ENCODE measurements at regions not wholly inside any gene's neighbourhood (a gene's known extent, or its start where the extent isn't known, plus 50 kb on each side); places are given as distances from the start of the nearest gene placed in this dataset.

DNA sequence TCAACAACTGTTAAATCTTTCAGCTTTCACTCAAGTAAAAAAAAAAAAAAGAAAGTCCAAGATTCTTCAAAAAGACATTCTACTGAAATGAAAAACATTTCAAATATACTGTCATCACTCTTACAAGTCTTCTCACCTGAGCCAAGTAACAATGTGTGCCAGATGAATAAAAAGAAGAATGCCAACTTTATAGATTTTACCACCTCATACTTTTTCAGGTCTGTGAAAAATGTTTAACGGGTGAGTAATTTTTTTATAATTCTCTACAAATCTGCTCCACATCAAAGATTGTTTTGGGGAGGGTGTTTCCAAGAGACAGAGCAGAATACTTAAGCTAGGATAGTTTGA lies 181.0 kb upstream of the BMP4 start:
- CTCF ChIA-PET (ENCODE audit: partially characterized antibody): interaction anchor here (0.9 kb wide), 1 partner anchor 210 kb away, joined by 4 read pairs; no protein-coding TSS in a partner anchor
- FAIRE-seq: no peak
- WGBS, 2 experiments (ENCODE audit: extremely low coverage in 1 of 2, insufficient coverage in 1 of 2, insufficient read length in 1 of 2, insufficient replicate concordance in 2 of 2, low coverage in 1 of 2, low lambda C conversion rate in 2 of 2, missing lambda C conversion rate in 1 of 2): 60% methylated on average over 1 of the region's 1 CpG; no CpG with 5 or more reads in 1 of the 2 experiments
- no peak for TF ChIP-seq CBX5 (IDR thresholded peaks at IDR 0.05; ENCODE audit: low read depth, low read length)
- TF ChIP-seq, protein P1, sequence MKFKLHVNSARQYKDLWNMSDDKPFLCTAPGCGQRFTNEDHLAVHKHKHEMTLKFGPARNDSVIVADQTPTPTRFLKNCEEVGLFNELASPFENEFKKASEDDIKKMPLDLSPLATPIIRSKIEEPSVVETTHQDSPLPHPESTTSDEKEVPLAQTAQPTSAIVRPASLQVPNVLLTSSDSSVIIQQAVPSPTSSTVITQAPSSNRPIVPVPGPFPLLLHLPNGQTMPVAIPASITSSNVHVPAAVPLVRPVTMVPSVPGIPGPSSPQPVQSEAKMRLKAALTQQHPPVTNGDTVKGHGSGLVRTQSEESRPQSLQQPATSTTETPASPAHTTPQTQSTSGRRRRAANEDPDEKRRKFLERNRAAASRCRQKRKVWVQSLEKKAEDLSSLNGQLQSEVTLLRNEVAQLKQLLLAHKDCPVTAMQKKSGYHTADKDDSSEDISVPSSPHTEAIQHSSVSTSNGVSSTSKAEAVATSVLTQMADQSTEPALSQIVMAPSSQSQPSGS (IDR thresholded peaks at IDR 0.05; ENCODE audit: low read length): no peak
- no peak for TF ChIP-seq ASH2L (IDR thresholded peaks at IDR 0.05; ENCODE audit: low read length)
- no peak for TF ChIP-seq EP300 (IDR thresholded peaks at IDR 0.05; ENCODE audit: borderline replicate concordance in 1 of 2, low read depth in 2 of 2, low read length in 2 of 2)
- TF ChIP-seq HDAC2 (IDR thresholded peaks at IDR 0.05; ENCODE audit: borderline replicate concordance in 1 of 2, low read depth in 2 of 2, low read length in 2 of 2): no peak
- TF ChIP-seq NANOG (IDR thresholded peaks at IDR 0.05; ENCODE audit: insufficient read depth, low read depth, low read length, poor library complexity, severe bottlenecking): no peak
- TF ChIP-seq JUN (IDR thresholded peaks at IDR 0.05; ENCODE audit: low read depth, low read length): no peak
- no peak for TF ChIP-seq BRCA1 (IDR thresholded peaks at IDR 0.05; ENCODE audit: low read depth, low read length)
- no peak for TF ChIP-seq RBBP5 (IDR thresholded peaks at IDR 0.05; ENCODE audit: borderline replicate concordance, low read depth, low read length)
- no peak for TF ChIP-seq HDAC6 (IDR thresholded peaks at IDR 0.05; ENCODE audit: low read depth, low read length)
- TF ChIP-seq ZNF274 (IDR thresholded peaks at IDR 0.05; ENCODE audit: borderline replicate concordance, extremely low read depth, low read length): no peak
- no peak for TF ChIP-seq GTF2F1 (IDR thresholded peaks at IDR 0.05; ENCODE audit: borderline replicate concordance, low read depth, low read length)
- no peak for TF ChIP-seq SP2 (IDR thresholded peaks at IDR 0.05; ENCODE audit: low read length)

More for the DNA sequence above, 181.0 kb upstream of the BMP4 start:
- Histone ChIP-seq H4K5ac (ENCODE audit: insufficient read length, low read depth, low read length) (no peak overlapping the region), H3K4me3 (ENCODE audit: extremely low read depth in 1 of 4, insufficient read depth in 2 of 4, low read depth in 3 of 4, low read length in 4 of 4) (no peak overlapping the region), H3K27ac (ENCODE audit: low read depth, low read length) (no peak overlapping the region), H4K20me1 (replicated peaks in 1 of 2; ENCODE audit: control insufficient read depth in 1 of 2, insufficient read depth in 2 of 2, low read length in 2 of 2) (no peaks in the 10 kb centered on the region), H3K4me1 (replicated peaks in 1 of 4; ENCODE audit: control insufficient read depth in 3 of 4, insufficient read depth in 4 of 4, low read length in 3 of 4) (no peaks in the 10 kb centered on the region), H4K8ac (ENCODE audit: extremely low read depth, insufficient read depth, low read length) (no peak overlapping the region), H2BK120ac (replicated peaks; ENCODE audit: low read depth, low read length) (no peak overlapping the region), H2BK20ac (ENCODE audit: low read length) (no peak overlapping the region), H2BK5ac (ENCODE audit: low read depth, low read length) (no peak overlapping the region), H3K18ac (ENCODE audit: extremely low read depth, low read length) (no peak overlapping the region), H3K79me2 (ENCODE audit: control insufficient read depth in 1 of 2, insufficient read depth in 2 of 2, low read length in 2 of 2) (no peaks in the 10 kb centered on the region), H3K27me3 (replicated peaks in 1 of 4; ENCODE audit: control insufficient read depth in 3 of 4, extremely low read depth in 1 of 4, insufficient read depth in 3 of 4, low read length in 3 of 4) (no peaks in the 10 kb centered on the region), H3K9me3 (ENCODE audit: insufficient read depth in 2 of 2, low read depth in 1 of 2, low read length in 1 of 2) (no peaks in the 10 kb centered on the region), H3K56ac (replicated peaks; ENCODE audit: insufficient read length, low read depth, low read length) (no peak overlapping the region), H3K23me2 (ENCODE audit: low read depth, low read length) (no peaks in the 10 kb centered on the region), H2BK12ac (ENCODE audit: low read depth, low read length) (no peak overlapping the region), H3K4me2 (ENCODE audit: insufficient read depth in 1 of 2, low read depth in 2 of 2, low read length in 2 of 2) (no peak overlapping the region), H3K23ac (ENCODE audit: insufficient read length) (no peak overlapping the region), H3K36me3 (ENCODE audit: control insufficient read depth in 2 of 4, insufficient read depth in 4 of 4, low read length in 3 of 4) (no peaks in the 10 kb centered on the region), H2AFZ (ENCODE audit: low read length) (no peak overlapping the region), H2BK15ac (ENCODE audit: low read length) (no peak overlapping the region), H2AK5ac (ENCODE audit: low read depth, low read length) (no peak overlapping the region), H3K4ac (replicated peaks; ENCODE audit: insufficient read length, low read depth, low read length) (no peak overlapping the region), H4K91ac (replicated peaks; ENCODE audit: insufficient read length, low read length) (no peak overlapping the region), H3K14ac (ENCODE audit: insufficient read length) (no peak overlapping the region), H3K9ac (replicated peaks in 1 of 4; ENCODE audit: extremely low read depth in 1 of 4, low read depth in 3 of 4, low read length in 3 of 4) (no peak overlapping the region), H3K79me1 (ENCODE audit: low read depth, low read length) (no peaks in the 10 kb centered on the region)
- POLR2A ChIA-PET (ENCODE audit: partially characterized antibody): no interaction called here
- no peak for DNase-seq (ENCODE audit: low read depth in 1 of 2, low spot score in 2 of 2)
